Liver (tissue), 8 donors: ENCODE measurements at regions not wholly inside any gene's neighbourhood (a gene's known extent, or its start where the extent isn't known, plus 50 kb on each side); places are given as distances from the start of the nearest gene placed in this dataset.

Source experiments
- DNase-seq: peaks from one replicate; pipeline ENCODE4 v3.0.0-alpha.2; 2017; ENCODE audit warnings: low spot score
- H3K27ac ChIP-seq, 2 donors: one replicate each; pipeline ENCODE4 v1.7.0; 2013; ENCODE audit warnings: inconsistent platforms in 2 of 2, low read length in 2 of 2, control low read depth in 1 of 2, low read depth in 1 of 2, mild to moderate bottlenecking in 1 of 2
- H3K27me3 ChIP-seq, 4 donors: one replicate each; pipeline versions ENCODE4 v1.6.1 to v1.7.0; 2013; ENCODE audit warnings: low read length in 3 of 4, inconsistent platforms in 1 of 4, mild to moderate bottlenecking in 1 of 4, moderate library complexity in 1 of 4; ENCODE audit not compliant: control insufficient read depth in 4 of 4, insufficient read depth in 4 of 4
- H3K36me3 ChIP-seq, 4 donors: one replicate each; pipeline versions ENCODE4 v1.6.1 to v1.7.0; 2013; ENCODE audit warnings: low read length in 3 of 4, mild to moderate bottlenecking in 3 of 4, low read depth in 1 of 4, moderate library complexity in 1 of 4; ENCODE audit not compliant: control insufficient read depth in 4 of 4, insufficient read depth in 3 of 4
- H3K4me1 ChIP-seq, 4 donors: one replicate each; pipeline versions ENCODE4 v1.6.1 to v1.7.0; 2013; ENCODE audit warnings: low read length in 3 of 4, mild to moderate bottlenecking in 3 of 4, moderate library complexity in 1 of 4; ENCODE audit not compliant: control insufficient read depth in 4 of 4, insufficient read depth in 4 of 4
- H3K4me3 ChIP-seq, 3 donors: one replicate each; pipeline versions ENCODE4 v1.6.1 to v1.7.0; 2013; ENCODE audit warnings: low read length in 3 of 3, control low read depth in 1 of 3, low read depth in 1 of 3, mild to moderate bottlenecking in 1 of 3
- H3K9ac ChIP-seq, 2 donors: one replicate each; pipeline ENCODE4 v1.7.0; 2013; ENCODE audit warnings: low read length in 2 of 2, mild to moderate bottlenecking in 2 of 2, moderate library complexity in 2 of 2, control low read depth in 1 of 2, low read depth in 1 of 2
- H3K9me3 ChIP-seq, 4 donors: one replicate each; pipeline versions ENCODE4 v1.6.1 to v1.7.0; 2013; ENCODE audit warnings: low read length in 3 of 4; ENCODE audit not compliant: control insufficient read depth in 4 of 4
- EGR1 ChIP-seq, 2 donors: IDR thresholded peaks; 2 replicates each; pipeline ENCODE4 v1.6.1; 2016 to 2018; ENCODE audit warnings: antibody characterized with exemption in 2 of 2, low read depth in 2 of 2
- FOXA2 ChIP-seq: IDR thresholded peaks from 2 replicates; pipeline ENCODE4 v1.6.1; 2016; ENCODE audit warnings: antibody characterized with exemption
- GABPA ChIP-seq, 2 donors: IDR thresholded peaks in 1 of 2; conservative IDR thresholded peaks in 1 of 2; 2 replicates each; pipeline ENCODE4 v1.6.1; 2016; ENCODE audit warnings: antibody characterized with exemption in 2 of 2, mild to moderate bottlenecking in 1 of 2, moderate library complexity in 1 of 2
- HNF4A ChIP-seq, 2 donors: conservative IDR thresholded peaks; 2 replicates each; pipeline ENCODE4 v1.6.1; 2016; ENCODE audit warnings: antibody characterized with exemption in 2 of 2, mild to moderate bottlenecking in 2 of 2
- HNF4G ChIP-seq: IDR thresholded peaks from 2 replicates; pipeline ENCODE4 v1.6.1; 2016; ENCODE audit warnings: antibody characterized with exemption
- JUND ChIP-seq, 2 donors: IDR thresholded peaks; 2 replicates each; pipeline ENCODE4 v1.6.1; 2016; ENCODE audit warnings: antibody characterized with exemption in 2 of 2
- NR2F2 ChIP-seq: IDR thresholded peaks from 2 replicates; pipeline ENCODE4 v1.6.1; 2016; ENCODE audit warnings: antibody characterized with exemption
- RXRA ChIP-seq, 2 donors: IDR thresholded peaks; 2 replicates each; pipeline ENCODE4 v1.6.1; 2017 to 2018; ENCODE audit warnings: antibody characterized with exemption in 2 of 2, mild to moderate bottlenecking in 1 of 2
- SP1 ChIP-seq: IDR thresholded peaks from 2 replicates; pipeline ENCODE4 v1.6.1; 2018; ENCODE audit warnings: antibody characterized with exemption, mild to moderate bottlenecking
- TAF1 ChIP-seq: conservative IDR thresholded peaks from 2 replicates; pipeline ENCODE4 v1.6.1; 2016; ENCODE audit warnings: antibody characterized with exemption, mild to moderate bottlenecking
- YY1 ChIP-seq: IDR thresholded peaks from 2 replicates; pipeline ENCODE4 v1.6.1; 2016; ENCODE audit warnings: antibody characterized with exemption, mild to moderate bottlenecking
- WGBS: extraction: QIAGEN DNeasy Blood & Tissue Kit; methylation state at CpG from one replicate; pipeline ENCODE4 v1.1.7; 2013; 5-methylcytosine and 5-hydroxymethylcytosine counted together
- TF ChIP-seq, protein P1 (sequence below): fragments of 150-350 bp; IDR thresholded peaks from 2 replicates; pipeline ENCODE4 v1.5.1; 2017; ENCODE audit warnings: improper control_type of control experiment, low read depth, low read length; ENCODE audit not compliant: missing input control
- TF ChIP-seq, protein P2 (sequence below): IDR thresholded peaks from 2 replicates; pipeline ENCODE4 v1.6.1; 2016; ENCODE audit warnings: antibody characterized with exemption, mild to moderate bottlenecking
- TF ChIP-seq, protein P3 (sequence below): IDR thresholded peaks from 2 replicates; pipeline ENCODE4 v1.6.1; 2016; ENCODE audit warnings: antibody characterized with exemption
- TF ChIP-seq, protein P4 (sequence below): IDR thresholded peaks from 2 replicates; pipeline ENCODE4 v1.6.1; 2016; ENCODE audit warnings: antibody characterized with exemption
- TF ChIP-seq, protein P5 (sequence below): IDR thresholded peaks from 2 replicates; pipeline ENCODE4 v1.6.1; 2016; ENCODE audit warnings: antibody characterized with exemption
- donor health status: healthy.
- donor health status: healthy.
- donor health status: healthy.
- donor health status: healthy.
- donor health status: healthy.

DNA sequence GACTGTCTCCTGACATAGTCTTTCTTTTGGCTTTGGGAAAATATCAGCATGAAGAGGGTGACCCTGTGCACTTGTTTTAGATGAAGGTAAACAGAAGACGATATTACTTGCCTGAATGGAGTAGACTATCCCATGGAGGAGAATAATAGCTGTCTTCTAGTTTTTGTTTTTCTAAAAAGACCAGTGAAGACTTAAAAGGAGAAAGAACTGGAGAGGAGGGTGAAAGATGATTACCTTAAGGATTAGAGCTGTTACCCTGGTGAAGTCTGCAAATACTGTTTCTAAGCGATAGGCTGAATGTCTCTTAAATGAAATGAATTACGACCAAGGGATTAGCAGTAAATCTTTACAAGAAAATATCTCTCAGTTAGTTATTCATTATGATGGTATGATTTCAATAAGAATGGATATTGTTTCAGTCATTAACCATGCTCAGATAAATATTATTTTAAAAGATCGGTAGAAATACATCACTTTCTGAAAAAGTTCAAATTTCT is 255.6 kb upstream of the FERD3L start:
- Histone ChIP-seq H3K4me3 (no peak overlapping the region), H3K9ac (no peak overlapping the region), H3K27ac (no peak overlapping the region), H3K36me3 (no peaks in the 10 kb centered on the region), H3K27me3 (peaks cover 0 to 3% (median 0%) of the 10 kb centered on the region in 4 donors), H3K4me1 (no peaks in the 10 kb centered on the region), H3K9me3 (no peaks in the 10 kb centered on the region)
- no peak for DNase-seq
- TF ChIP-seq, protein P1, sequence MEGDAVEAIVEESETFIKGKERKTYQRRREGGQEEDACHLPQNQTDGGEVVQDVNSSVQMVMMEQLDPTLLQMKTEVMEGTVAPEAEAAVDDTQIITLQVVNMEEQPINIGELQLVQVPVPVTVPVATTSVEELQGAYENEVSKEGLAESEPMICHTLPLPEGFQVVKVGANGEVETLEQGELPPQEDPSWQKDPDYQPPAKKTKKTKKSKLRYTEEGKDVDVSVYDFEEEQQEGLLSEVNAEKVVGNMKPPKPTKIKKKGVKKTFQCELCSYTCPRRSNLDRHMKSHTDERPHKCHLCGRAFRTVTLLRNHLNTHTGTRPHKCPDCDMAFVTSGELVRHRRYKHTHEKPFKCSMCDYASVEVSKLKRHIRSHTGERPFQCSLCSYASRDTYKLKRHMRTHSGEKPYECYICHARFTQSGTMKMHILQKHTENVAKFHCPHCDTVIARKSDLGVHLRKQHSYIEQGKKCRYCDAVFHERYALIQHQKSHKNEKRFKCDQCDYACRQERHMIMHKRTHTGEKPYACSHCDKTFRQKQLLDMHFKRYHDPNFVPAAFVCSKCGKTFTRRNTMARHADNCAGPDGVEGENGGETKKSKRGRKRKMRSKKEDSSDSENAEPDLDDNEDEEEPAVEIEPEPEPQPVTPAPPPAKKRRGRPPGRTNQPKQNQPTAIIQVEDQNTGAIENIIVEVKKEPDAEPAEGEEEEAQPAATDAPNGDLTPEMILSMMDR: no peak
- TF ChIP-seq, protein P2, sequence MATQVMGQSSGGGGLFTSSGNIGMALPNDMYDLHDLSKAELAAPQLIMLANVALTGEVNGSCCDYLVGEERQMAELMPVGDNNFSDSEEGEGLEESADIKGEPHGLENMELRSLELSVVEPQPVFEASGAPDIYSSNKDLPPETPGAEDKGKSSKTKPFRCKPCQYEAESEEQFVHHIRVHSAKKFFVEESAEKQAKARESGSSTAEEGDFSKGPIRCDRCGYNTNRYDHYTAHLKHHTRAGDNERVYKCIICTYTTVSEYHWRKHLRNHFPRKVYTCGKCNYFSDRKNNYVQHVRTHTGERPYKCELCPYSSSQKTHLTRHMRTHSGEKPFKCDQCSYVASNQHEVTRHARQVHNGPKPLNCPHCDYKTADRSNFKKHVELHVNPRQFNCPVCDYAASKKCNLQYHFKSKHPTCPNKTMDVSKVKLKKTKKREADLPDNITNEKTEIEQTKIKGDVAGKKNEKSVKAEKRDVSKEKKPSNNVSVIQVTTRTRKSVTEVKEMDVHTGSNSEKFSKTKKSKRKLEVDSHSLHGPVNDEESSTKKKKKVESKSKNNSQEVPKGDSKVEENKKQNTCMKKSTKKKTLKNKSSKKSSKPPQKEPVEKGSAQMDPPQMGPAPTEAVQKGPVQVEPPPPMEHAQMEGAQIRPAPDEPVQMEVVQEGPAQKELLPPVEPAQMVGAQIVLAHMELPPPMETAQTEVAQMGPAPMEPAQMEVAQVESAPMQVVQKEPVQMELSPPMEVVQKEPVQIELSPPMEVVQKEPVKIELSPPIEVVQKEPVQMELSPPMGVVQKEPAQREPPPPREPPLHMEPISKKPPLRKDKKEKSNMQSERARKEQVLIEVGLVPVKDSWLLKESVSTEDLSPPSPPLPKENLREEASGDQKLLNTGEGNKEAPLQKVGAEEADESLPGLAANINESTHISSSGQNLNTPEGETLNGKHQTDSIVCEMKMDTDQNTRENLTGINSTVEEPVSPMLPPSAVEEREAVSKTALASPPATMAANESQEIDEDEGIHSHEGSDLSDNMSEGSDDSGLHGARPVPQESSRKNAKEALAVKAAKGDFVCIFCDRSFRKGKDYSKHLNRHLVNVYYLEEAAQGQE: no peak
- 60% methylated on average over 4 of the region's 4 CpGs for WGBS

DNA sequence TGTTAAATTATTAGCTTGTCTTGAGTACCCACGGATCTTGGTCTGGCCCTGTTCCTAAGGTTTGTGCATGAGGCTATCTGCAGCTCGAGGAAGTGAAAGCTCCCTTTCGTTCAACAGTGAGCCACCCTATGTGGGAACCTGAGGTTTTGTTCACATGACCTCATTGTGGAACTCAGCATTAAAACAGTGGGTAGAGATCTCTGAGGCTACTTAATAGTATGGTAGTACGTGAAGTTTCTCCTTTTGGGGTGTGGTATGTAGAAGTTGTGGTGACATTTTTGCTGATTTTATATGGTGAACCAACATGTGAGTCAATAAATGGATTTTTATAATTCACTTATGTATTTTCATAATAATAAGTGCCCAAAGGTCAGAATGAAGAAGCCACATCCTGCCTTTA is 252.7 kb upstream of the FERD3L start:
- H3K9ac ChIP-seq: no peak overlapping the region
- 48% methylated on average over 4 of the region's 4 CpGs for WGBS
- DNase-seq: no peak
- H3K4me1 ChIP-seq: no peaks in the 10 kb centered on the region
- H3K27ac ChIP-seq: no peak overlapping the region
- H3K4me3 ChIP-seq: no peak overlapping the region
- H3K36me3 ChIP-seq: no peaks in the 10 kb centered on the region
- no peaks in the 10 kb centered on the region for H3K9me3 ChIP-seq
- peaks cover 0 to 3% (median 0%) of the 10 kb centered on the region in 4 donors for H3K27me3 ChIP-seq
- TF ChIP-seq, protein P2: no peak
- TF ChIP-seq HNF4A (conservative IDR thresholded peaks at IDR 0.05) (no peak), YY1 (no peak), JUND (IDR thresholded peaks at IDR 0.05) (no peak), FOXA2 (no peak), HNF4G (no peak), EGR1 (IDR thresholded peaks at IDR 0.05; ENCODE audit: low read depth in 2 of 2) (no peak), GABPA (IDR thresholded peaks at IDR 0.05 in 1 of 2, conservative IDR thresholded peaks at IDR 0.05 in 1 of 2) (no peak), NR2F2 (no peak), SP1 (no peak), RXRA (IDR thresholded peaks at IDR 0.05) (no peak), TAF1 (no peak)
- TF ChIP-seq, protein P3, sequence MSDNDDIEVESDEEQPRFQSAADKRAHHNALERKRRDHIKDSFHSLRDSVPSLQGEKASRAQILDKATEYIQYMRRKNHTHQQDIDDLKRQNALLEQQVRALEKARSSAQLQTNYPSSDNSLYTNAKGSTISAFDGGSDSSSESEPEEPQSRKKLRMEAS: no peak
- TF ChIP-seq, protein P4, sequence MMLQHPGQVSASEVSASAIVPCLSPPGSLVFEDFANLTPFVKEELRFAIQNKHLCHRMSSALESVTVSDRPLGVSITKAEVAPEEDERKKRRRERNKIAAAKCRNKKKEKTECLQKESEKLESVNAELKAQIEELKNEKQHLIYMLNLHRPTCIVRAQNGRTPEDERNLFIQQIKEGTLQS: no peak
- TF ChIP-seq, protein P5, sequence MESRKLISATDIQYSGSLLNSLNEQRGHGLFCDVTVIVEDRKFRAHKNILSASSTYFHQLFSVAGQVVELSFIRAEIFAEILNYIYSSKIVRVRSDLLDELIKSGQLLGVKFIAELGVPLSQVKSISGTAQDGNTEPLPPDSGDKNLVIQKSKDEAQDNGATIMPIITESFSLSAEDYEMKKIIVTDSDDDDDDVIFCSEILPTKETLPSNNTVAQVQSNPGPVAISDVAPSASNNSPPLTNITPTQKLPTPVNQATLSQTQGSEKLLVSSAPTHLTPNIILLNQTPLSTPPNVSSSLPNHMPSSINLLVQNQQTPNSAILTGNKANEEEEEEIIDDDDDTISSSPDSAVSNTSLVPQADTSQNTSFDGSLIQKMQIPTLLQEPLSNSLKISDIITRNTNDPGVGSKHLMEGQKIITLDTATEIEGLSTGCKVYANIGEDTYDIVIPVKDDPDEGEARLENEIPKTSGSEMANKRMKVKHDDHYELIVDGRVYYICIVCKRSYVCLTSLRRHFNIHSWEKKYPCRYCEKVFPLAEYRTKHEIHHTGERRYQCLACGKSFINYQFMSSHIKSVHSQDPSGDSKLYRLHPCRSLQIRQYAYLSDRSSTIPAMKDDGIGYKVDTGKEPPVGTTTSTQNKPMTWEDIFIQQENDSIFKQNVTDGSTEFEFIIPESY: no peak
- TF ChIP-seq, protein P1: no peak
